Omental fat pad (tissue), 3 donors: ENCODE measurements at regions not wholly inside any gene's neighbourhood (a gene's known extent, or its start where the extent isn't known, plus 50 kb on each side); places are given as distances from the start of the nearest gene placed in this dataset.

Source experiments
- ATAC-seq: fragments of 150-250 bp; one replicate; pipeline ENCODE4 v1.9.1; 2016; ENCODE audit warnings: mild to moderate bottlenecking, moderate library complexity; ENCODE audit not compliant: low FRiP score
- DNase-seq: peaks from one replicate; pipeline ENCODE4 v3.0.0-alpha.2; 2019; ENCODE audit warnings: low spot score
- TF ChIP-seq, protein P1 (sequence below), 3 donors: fragments of 450-650 bp; IDR thresholded peaks; one replicate each; pipeline ENCODE4 v1.5.1; 2016 to 2017; ENCODE audit warnings: antibody characterized with exemption in 3 of 3, mild to moderate bottlenecking in 3 of 3, moderate library complexity in 2 of 3

DNA sequence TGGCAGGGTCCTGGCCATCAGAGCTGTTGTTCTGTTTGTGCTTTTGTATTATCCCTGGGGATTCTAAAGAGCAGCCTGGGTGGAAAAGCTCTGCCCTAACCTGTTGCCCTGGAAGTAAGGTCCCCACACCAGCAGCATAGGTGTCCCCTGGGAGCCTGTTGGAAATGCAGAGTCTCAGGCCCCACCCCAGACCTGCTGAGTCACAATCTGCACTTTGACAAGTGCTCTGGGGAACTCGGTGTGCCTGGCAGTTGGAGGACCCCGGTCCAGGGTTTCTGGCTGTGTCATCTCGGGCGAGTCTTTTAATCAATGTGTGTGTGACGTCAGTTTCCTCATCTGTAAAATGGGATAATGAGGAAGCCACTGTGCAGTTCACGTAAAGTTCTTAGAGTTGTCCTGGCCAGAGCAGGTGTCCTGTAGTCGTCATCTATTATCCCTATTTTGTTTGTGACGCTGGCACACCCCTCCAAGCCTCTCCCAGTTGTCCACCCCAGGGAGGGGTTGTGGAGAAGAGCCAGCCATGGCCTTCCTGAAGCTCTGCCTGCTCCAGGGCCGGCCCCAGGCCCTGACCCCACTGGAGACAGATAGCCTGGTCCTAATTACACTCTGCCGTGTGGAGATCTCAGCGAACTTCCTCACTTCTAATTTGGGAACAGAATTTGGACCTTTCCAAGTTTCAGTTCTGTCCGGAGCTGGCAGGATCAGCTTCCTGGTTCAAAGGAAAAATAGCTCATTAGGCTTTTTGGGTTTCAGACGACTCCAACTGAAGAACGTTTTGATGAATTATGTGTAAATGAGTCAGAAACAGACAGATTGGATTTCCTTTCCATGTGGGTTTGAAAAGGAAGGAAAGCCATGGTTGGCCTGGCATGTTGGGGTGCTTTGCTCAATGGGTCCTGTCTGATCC, 295.7 kb upstream of the FOXF1 start:
- no peak for DNase-seq

DNA sequence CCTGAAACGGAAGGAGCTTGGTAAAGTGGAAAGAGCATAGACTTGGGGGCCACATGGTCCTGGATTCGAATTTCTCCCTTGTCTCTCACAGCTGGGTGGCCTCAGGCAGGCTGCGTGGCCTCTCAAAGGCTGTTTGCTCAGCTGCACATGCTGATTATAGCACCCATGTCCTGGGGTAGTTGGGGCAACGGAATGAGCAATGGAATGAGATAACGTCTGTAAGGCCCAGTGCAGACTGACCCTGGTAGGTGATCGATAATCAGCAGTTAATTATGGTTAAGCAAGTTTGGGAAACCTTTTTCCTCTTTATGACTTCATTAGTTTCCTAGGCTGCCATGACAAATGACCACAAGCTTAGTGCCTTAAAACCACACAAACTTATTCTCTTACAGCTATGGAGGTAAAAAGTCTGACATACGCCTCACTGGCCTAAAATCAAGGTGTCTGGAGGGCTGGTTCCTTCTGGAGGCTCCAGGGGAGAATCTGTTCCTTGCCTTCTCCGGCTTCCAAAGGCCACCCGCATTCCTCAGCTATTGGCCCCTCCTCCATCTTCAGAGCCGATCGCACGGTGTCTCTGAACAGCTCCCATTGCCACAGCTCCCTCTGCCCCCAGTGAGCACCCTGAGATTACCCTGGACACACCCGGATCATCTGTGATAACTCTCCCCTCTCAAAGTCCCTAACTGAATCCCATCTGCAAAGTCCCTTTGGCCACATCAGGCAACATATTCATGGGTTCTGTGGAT, 294.9 kb upstream of the FOXF1 start:
- DNase-seq (no peak), ATAC-seq (no peak)
- TF ChIP-seq, protein P1, sequence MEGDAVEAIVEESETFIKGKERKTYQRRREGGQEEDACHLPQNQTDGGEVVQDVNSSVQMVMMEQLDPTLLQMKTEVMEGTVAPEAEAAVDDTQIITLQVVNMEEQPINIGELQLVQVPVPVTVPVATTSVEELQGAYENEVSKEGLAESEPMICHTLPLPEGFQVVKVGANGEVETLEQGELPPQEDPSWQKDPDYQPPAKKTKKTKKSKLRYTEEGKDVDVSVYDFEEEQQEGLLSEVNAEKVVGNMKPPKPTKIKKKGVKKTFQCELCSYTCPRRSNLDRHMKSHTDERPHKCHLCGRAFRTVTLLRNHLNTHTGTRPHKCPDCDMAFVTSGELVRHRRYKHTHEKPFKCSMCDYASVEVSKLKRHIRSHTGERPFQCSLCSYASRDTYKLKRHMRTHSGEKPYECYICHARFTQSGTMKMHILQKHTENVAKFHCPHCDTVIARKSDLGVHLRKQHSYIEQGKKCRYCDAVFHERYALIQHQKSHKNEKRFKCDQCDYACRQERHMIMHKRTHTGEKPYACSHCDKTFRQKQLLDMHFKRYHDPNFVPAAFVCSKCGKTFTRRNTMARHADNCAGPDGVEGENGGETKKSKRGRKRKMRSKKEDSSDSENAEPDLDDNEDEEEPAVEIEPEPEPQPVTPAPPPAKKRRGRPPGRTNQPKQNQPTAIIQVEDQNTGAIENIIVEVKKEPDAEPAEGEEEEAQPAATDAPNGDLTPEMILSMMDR (IDR thresholded peaks at IDR 0.05), result no peak

More for the DNA sequence above, 295.7 kb upstream of the FOXF1 start:
- TF ChIP-seq, protein P1 (IDR thresholded peaks at IDR 0.05), result no peak
- no peak for ATAC-seq

DNA sequence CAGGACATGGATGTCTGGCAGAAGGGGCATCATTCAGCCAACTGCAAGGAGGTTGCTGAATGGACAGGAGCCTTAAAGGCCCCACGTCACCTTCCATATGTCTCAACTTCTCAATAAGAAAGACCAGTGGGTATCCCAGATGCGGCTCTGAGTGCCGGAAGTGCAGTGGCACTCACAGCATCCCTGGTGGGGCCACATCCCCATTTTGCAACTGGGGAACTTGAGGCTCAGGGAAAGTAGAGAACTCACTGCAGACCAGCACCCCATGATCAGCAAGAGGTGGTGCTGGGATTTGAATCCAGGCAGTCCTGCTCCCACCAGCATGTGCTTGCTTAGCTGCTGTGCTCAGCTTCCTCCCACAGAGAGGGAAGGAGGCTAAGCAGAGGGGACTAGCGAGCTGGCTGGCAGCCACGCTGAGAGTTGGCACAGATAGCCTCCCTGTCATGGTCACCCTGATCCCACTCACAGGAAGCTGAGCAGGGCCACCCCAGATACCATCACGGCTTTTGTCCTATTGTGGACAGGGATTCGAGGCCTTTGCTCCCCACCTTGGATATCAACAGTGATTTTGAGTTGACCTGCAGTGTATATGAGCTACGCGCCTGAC, 294.2 kb upstream of the FOXF1 start:
- TF ChIP-seq, protein P1 (IDR thresholded peaks at IDR 0.05), result no peak
- DNase-seq, result no peak
- ATAC-seq, result no peak

DNA sequence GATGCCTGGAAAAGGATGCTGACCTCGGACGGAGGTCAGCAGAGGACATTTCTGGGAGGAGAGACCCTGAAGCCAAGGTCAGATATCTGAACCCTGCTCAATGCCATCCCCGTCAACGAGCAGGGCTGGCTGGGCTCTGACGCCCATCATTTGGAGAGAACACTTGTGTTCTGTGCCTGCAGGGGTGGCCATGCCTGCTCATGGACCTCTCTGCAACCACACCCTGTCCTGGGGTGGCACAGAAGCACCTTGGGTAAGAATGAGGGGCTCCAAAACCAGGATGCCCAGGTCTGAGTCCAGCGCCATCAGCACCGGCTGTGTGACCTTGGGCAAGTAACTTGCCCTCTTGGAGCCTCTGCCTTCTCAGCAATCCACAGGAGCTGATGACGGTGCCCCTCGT, 293.7 kb upstream of the FOXF1 start:
- DNase-seq, result no peak
- ATAC-seq, result no peak
- TF ChIP-seq, protein P1 (IDR thresholded peaks at IDR 0.05), result no peak

DNA sequence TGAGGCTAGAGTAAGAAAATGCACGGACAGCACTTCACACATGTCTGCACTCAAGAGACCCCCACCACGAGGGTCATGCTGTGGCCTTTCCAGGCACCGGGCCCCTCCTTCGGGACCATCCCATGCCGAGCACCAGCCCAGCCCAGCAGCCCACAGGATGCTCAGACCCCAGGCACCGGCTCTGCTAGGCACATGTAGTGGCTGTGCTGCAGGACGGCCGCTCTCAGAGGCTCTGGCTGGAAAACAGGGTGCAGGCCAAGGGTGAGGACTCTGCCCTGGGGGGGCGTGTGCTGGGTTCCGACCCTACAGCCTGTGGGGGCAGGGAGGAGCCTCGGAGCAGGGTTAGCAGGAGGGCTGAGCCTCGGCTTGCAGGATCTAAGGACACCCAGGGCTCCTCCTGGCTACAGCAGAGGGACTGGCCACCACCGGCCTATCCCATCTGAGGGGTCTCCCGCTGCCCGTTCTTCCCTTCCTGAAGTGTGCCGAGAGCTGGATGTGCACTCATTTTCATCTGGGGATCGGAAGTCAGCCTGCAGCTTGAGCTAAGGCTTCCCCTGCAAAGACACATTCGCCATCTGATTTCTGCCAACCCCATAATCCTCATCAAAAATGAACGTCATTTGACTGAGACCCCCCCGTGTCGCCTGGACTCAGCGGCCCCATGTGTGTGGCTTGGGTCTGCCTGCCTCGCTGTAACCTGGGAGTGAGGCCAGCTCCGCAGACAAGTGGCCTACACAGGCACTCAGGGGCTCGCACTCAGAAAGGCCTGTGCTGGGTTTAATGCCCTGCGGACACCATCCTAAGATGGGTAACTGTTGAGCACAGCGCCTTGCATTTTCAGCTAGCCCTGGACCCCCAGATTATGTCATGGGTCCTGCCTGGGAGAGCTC, 293.1 kb upstream of the FOXF1 start:
- DNase-seq (no peak), ATAC-seq (no peak)
- TF ChIP-seq, protein P1 (IDR thresholded peaks at IDR 0.05), result no peak

DNA sequence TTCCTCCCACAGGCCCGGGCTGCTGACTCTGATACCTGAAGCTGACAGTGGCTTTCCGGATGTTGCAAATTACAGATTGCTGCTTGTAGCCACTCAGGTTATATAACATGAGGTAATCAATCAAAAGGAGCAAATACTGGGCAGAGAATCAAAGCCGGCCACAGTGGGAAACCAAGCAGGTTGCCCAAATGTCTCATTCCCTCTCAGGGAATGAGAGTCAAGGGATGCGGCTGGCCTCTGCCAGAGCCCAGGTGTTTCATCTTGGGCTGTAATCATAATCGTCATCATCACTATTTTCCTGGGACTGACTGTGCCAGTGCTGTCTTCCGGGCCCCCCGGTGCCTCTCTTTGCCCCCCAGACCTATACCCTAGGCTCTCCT, 292.4 kb upstream of the FOXF1 start:
- TF ChIP-seq, protein P1 (IDR thresholded peaks at IDR 0.05), result no peak
- ATAC-seq (no peak), DNase-seq (no peak)
